ENCODE measurements at regions not wholly inside any gene's neighbourhood (a gene's known extent, or its start where the extent isn't known, plus 50 kb on each side); places are given as distances from the start of the nearest gene placed in this dataset.

- no peak for TF ChIP-seq CTCF (conservative IDR thresholded peaks at IDR 0.05; ENCODE audit: low read length)
- no peak for TF ChIP-seq EZH2phosphoT487 (IDR thresholded peaks at IDR 0.05; ENCODE audit: borderline replicate concordance)
Measured at GRCh38 chr10:93146336-93146735, 72.6 kb downstream of the CYP26A1 start.
